Left lobe of liver (tissue), 2 donors: ENCODE measurements at regions not wholly inside any gene's neighbourhood (a gene's known extent, or its start where the extent isn't known, plus 50 kb on each side); places are given as distances from the start of the nearest gene placed in this dataset.

Experiments used
- ATAC-seq: fragments of 200-7000 bp; cut with Tn5 transposase; one replicate; pipeline ENCODE4 v1.9.1; 2020; ENCODE audit warnings: mild to moderate bottlenecking, moderate library complexity
- DNase-seq: peaks from one replicate; pipeline ENCODE4 v3.0.0-alpha.2; 2020; ENCODE audit warnings: low spot score
- donor health status: DM: no; HTN: no; CAD: no; lungs with moderate emphysema.
- donor health status: DM: no; HTN: yes; CAD: no.

DNA sequence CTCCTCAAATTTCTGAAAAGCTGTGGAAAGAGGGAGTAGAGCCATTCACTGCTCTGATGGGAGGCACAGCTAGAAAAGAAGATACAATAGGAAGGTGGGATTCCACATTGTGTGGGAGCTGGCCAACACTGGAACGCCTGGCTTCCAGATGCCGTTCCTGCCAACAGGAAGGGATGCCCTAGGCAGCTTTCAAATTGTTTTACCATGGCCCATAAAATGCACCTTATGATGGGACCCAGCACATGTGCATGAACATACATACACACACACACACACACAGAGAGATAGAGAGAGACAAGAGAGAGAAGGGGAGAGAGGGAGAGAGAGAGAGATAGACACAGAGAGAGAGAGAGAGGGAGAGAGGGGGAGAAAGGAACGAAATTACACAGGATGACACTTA lies 86.1 kb upstream of the BZW1 start:
- DNase-seq = no peak
- no peak for ATAC-seq

DNA sequence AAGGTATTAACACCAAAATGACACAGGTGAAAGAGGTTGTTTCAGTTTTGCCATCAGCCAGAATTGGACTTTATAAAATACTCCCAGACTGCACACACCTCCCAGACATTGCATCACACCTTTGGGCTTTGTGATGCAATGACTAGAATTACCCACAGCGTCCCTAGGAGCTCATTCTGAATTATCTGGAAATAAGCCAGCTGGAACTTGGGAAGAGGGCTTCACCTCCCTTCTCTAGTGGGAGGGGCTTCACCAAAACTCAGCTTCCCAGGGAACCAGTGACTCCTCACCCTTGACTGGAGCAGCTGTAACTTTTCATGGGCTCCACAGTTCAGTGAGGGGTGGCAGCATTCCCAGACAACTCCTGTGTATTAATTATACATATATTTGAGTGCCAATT lies 83.1 kb upstream of the BZW1 start:
- DNase-seq (peak; percentile 62), ATAC-seq (peak; percentile 78)

DNA sequence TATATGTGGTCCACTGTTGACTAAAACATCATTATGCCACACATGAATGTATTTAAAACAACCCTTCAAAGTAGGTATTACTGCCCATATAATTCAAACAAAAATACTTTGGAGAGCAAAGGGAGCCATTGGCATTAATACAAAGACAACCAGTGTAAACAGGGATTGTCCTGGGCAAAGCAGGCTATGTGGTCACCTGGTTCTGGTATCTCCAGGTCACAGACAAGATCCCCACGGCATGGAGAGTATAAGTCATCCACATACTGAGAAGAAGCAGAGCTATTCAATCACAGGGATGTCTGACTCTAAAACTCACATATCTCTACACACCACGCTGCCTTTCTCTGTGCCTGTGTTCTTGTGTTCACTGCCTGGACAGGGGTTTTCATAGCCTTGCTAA lies 81.4 kb upstream of the BZW1 start:
- DNase-seq = no peak
- peak; percentile 81 for ATAC-seq

DNA sequence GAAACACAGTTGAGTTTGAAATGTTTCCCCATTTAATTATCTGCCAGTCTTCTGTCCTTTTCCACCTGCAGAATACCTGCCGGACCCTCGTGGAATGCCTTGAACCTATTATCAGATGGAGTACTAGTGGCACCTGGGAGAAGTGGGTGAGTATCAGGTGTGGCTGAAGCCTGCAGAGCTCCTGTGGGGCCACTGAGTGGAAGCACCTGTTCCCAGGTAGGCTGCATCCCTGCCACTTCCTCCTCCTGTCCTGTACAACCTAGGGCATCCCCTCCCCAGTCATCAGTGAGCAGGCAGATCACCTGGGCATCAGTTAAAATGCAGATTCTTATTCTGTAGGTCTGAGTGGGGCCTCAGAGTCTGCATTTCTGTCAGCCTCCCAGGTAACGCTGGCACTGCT lies 80.8 kb upstream of the BZW1 start:
- no peak for DNase-seq
- no peak for ATAC-seq

DNA sequence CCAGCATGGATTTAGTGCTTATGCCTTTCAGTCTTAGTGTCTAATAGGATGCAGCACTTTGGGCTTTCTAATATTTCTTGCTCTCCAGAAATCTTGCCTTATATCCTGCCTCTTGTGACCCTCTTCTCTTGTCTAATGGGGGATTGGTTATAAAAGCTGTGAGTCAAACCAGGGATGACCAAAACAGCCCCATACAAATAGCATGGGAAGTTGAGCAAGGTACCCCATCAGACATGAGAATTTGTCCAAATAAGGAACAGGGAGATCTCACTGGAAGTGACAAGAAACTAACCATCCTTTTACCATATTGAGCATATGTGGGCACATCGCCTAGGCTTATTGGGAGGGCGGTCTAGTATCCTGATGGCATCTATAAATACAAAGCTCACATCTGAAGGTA lies 78.8 kb upstream of the BZW1 start:
- DNase-seq (no peak), ATAC-seq (no peak)

- peak; percentile 18 for ATAC-seq
- no peak for DNase-seq
Observed at GRCh38 chr2:200733713-200734198, 78.0 kb upstream of the BZW1 start.

GRCh38 chr2:200735061-200735460 lies 76.6 kb upstream of the BZW1 start:
- ATAC-seq (no peak), DNase-seq (no peak)

DNA sequence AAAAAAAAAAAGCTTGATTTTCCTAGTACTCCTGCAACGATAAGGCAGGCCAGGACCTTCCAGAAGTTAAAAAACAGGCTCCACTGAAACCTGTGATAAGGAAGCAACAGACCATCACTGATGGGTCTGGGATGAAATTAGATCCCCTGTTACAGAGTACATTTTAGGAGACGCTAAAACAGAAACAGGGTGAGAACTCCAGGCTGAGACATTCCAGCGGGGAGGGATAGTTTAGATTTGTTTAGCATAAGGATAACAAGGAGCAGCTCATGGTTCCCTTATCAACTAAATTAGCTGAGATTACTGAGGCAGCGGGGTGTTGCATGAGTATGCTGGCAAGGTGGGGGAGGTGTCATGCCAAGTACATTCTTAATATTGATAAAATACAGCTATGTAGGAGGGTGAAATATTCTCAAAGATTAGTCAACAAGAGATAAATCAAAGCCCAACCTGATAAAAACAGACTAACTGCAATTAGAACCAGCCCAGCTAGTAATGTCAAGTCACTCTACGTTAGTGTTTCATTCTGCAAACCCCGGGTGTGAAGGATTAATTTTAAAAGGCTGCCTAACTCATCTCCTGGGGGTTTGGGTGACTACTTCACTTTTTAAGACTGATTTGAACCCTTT lies 75.0 kb upstream of the BZW1 start:
- DNase-seq (no peak), ATAC-seq (no peak)

GRCh38 chr2:200737585-200737984 lies 74.1 kb upstream of the BZW1 start:
- no peak for ATAC-seq
- no peak for DNase-seq

DNA sequence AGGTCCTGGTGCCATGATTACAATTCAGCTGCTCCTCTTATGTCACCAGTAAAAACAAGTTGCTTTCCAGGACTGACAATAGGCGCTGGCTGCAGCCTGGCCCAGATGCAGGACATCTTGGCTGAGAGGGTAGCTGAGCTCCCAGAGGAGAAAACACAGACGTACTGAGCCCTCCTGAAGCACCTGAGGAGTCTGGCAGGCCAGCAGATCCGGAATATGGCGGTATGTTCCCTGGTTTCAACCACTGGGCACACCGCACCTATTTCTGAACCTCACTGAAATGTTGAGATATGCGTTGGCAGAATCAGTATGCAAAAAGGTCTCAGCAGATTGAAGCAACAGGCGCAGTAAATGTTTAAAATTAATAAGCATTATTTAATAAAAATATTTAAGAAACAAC lies 73.1 kb upstream of the BZW1 start:
- ATAC-seq = no peak
- no peak for DNase-seq

GRCh38 chr2:200740907-200741306 lies 70.8 kb upstream of the BZW1 start:
- ATAC-seq = no peak
- no peak for DNase-seq

DNA sequence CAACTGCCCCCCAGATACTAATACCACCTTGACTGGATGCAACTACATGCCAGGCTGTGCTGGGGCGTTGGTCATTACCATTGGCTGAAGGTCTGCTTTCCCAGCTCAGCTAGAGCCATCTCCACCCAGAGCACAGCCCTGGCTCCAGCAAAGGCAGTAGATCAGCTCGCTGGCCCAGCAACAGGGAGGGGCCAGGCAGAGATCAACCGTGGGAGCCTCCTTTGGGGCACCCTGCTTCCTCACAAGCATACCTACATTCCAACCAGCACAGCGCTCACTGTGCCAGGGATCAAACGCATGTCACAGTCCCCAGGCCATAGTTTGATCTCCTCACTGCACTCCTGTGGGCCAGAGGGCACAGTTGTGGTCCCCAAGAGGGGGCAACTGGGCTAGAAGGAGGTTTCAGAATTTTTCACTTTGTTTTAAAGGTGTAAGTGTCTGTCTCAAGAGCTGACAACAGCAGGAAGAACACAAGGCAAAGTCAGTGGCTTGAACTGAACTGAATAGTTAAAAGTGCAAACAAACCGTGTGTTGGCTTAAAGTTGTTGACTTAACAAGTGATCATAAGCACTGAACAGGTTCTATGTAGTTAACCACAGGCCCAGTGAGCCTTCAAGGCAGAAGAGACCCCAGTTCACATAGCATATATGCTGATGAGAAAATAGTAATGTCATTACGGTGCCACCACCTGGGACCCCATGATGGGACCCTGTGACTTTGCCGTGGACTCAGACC lies 70.1 kb upstream of the BZW1 start:
- ATAC-seq = peak; percentile 81
- DNase-seq = no peak

DNA sequence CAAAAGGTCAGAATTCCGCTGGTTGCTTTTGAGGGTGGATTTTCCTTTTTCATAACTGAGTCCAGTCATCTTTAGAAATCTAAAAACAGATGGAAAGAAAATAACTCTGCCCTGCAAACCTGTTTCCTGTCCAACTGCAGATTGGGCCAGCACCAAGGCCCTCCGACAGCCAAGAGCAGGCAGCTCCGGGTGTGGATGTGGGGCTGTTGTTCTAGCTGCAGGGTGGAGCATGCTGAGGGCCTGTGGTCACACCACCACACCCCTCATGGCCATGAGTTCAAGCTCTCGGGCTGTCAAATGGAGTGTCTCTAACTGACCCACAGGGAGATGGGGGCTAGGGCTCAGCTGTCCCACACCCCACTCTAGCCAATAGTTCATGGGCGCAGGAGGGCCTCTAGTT lies 69.3 kb upstream of the BZW1 start:
- ATAC-seq (peak; percentile 63), DNase-seq (peak; percentile 65)

DNA sequence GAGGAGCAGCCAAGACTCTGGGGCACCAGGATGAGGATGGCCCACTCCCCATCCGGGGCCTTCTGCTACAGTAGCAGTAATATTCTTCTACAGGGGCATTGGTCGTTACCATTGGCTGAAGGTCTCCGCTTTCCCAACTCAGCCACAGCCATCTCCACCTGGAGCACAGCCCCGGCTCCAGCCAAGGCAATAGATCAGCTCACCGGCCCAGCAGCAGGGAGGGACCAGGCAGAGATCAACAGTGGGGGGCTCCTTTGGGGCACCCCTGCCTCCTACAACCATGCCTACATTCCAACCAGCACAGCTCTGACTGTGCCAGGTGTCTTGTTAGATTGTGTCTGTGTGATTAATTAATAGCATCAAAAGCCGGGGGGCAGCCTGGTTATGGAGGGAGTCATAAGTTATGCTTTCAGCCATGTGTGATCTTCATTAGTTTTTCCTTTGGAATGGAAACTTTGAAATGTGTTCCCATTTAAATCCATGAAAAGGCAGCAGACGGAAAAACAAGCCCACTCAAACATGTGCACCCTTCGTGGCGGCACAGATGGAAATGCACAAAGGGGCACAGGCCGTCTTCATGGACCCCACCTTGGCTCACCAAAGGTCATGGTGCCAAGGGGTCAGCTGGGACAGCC lies 68.6 kb upstream of the BZW1 start:
- DNase-seq (no peak), ATAC-seq (no peak)

- ATAC-seq (no peak), DNase-seq (no peak)
Observed at GRCh38 chr2:200744201-200744602, 67.5 kb upstream of the BZW1 start.

GRCh38 chr2:200746301-200746700 lies 65.4 kb upstream of the BZW1 start:
- no peak for DNase-seq
- ATAC-seq = no peak

DNA sequence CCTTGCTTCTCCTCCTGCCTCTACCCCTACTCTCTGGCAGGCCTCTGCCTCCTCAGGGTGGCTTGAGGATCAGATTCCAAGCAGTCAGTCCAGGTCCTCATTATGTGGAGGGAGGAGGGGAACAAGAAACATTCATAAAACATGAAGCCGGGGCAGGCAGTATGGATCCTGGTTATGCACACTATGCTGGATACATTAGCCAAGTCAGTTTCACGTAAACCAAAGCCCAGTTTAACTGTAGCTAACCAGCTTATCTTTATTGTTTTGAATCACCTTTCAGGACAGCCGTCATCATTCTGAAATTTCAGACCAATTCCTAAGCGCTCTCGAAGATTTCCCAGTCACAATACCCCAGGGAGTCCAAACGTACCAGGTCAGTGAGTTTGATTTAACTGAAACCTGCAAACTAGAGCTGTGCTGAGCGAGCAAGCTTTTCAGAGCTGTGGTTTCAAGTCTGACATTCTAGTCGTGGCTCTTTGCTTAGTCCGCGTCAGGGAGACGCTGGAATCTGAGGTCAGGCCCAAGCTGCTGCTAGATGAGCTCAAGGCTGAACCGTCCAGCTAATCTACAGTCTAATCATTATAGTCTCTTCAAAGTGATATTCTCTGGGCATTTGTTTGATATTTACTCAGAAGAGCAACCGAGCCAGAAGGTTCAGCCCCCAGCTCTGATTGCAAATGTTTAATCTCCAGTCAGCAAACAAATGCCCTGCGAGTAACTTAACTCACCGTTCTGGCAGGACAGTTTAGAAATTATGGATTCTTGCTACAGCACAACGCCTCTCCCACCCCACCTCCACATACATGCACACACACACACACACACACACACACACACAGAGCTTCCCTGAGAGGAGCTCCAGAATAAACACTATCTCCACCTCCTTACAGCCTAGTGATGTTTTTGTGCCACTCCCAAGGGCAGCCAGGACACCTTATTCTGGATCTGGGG lies 63.8 kb upstream of the BZW1 start:
- DNase-seq = peak; percentile 78
- ATAC-seq = peak; percentile 74

DNA sequence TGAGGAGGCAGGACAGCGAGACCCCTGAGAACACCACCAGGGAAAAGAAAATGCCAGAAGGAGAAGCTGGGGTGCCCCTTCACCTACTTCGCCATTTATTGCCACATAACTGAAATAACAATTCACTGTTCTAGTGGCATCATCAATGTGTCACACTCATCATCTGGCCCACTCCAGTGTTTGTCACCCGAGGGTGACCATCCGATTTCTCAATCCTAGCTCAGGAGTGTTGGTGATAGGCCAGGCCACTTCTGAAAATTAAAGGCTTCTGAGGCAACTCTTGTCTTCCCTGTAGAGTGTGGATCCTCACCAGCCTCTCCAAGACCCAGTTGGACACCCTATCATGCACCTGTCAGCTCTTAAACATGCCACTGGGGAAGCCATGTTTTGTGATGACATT lies 62.9 kb upstream of the BZW1 start:
- peak; percentile 82 for DNase-seq
- peak; percentile 65 for ATAC-seq

GRCh38 chr2:200749631-200750322 lies 61.9 kb upstream of the BZW1 start:
- DNase-seq (no peak), ATAC-seq (no peak)

DNA sequence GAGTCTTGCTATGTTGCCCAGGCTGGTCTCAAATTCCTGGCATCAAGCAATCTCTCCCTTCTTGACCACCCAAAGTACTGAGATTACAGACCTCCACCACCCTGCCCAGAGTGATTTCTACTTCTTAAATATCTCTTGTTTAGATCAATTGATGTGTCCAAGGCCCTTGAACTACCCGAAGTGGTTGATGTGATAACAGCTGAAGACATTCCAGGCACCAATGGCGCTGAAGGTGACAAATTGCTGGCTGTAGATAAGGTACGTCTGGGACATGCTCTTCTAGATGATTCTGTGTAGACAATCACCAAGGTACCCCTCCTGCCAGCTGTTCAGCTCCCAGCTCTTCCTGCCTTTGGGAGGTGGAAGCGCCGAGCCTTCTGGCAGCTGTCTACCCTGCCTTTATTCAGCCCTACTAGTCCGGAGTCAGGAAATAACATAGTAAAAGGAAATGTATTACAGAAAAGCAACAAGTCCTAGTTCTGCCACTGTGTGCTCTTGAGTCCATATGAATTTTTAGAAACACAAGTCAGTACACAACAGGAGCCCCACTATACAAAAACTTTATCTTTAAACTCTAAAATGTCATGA lies 61.3 kb upstream of the BZW1 start:
- no peak for ATAC-seq
- DNase-seq = no peak
